ENCODE measurements at regions not wholly inside any gene's neighbourhood (a gene's known extent, or its start where the extent isn't known, plus 50 kb on each side); places are given as distances from the start of the nearest gene placed in this dataset.

- H3K9me3 ChIP-seq = no peaks in the 10 kb centered on the region
- no peak for DNase-seq (ENCODE audit: low spot score)
- no peak overlapping the region for H3K4me3 ChIP-seq
- no peaks in the 10 kb centered on the region for H3K27me3 ChIP-seq
- H3K27ac ChIP-seq = peak overlapping the region; percentile 17 to 26
- H3K36me3 ChIP-seq = no peaks in the 10 kb centered on the region
- H3K4me1 ChIP-seq = peaks cover 0 to 8% of the 10 kb centered on the region in 2 donors
- no peak for TF ChIP-seq CTCF (IDR thresholded peaks at IDR 0.05)
Measured at GRCh38 chr2:238645095-238645494, 202.8 kb upstream of the TWIST2 start.

- no peak for TF ChIP-seq CTCF (IDR thresholded peaks at IDR 0.05)
- no peak for DNase-seq (ENCODE audit: low spot score)
- peaks cover 0 to 8% of the 10 kb centered on the region in 2 donors for H3K4me1 ChIP-seq
- H3K27ac ChIP-seq = no peak overlapping the region
- no peak overlapping the region for H3K4me3 ChIP-seq
- no peaks in the 10 kb centered on the region for H3K36me3 ChIP-seq
- no peaks in the 10 kb centered on the region for H3K27me3 ChIP-seq
- no peaks in the 10 kb centered on the region for H3K9me3 ChIP-seq
Measured at GRCh38 chr2:238645716-238646115, 202.2 kb upstream of the TWIST2 start.

- no peak overlapping the region for H3K4me3 ChIP-seq
- H3K36me3 ChIP-seq = no peaks in the 10 kb centered on the region
- no peak overlapping the region for H3K27ac ChIP-seq
- no peak for DNase-seq (ENCODE audit: low spot score)
- no peaks in the 10 kb centered on the region for H3K9me3 ChIP-seq
- peaks cover 0 to 8% of the 10 kb centered on the region in 2 donors for H3K4me1 ChIP-seq
- TF ChIP-seq CTCF (IDR thresholded peaks at IDR 0.05) = no peak
- H3K27me3 ChIP-seq = no peaks in the 10 kb centered on the region
Measured at GRCh38 chr2:238646281-238646680, 201.6 kb upstream of the TWIST2 start.

GRCh38 chr2:238646803-238647202 lies 201.1 kb upstream of the TWIST2 start:
- H3K4me1 ChIP-seq = peaks cover 0 to 8% of the 10 kb centered on the region in 2 donors
- no peaks in the 10 kb centered on the region for H3K27me3 ChIP-seq
- TF ChIP-seq CTCF (IDR thresholded peaks at IDR 0.05) = no peak
- H3K4me3 ChIP-seq = no peak overlapping the region
- no peak overlapping the region for H3K27ac ChIP-seq
- DNase-seq (ENCODE audit: low spot score) = no peak
- no peaks in the 10 kb centered on the region for H3K9me3 ChIP-seq
- H3K36me3 ChIP-seq = no peaks in the 10 kb centered on the region

- H3K27ac ChIP-seq = no peak overlapping the region
- H3K36me3 ChIP-seq = no peaks in the 10 kb centered on the region
- no peaks in the 10 kb centered on the region for H3K27me3 ChIP-seq
- peaks cover 0 to 8% of the 10 kb centered on the region in 2 donors for H3K4me1 ChIP-seq
- H3K4me3 ChIP-seq = no peak overlapping the region
- peak; percentile 21 for DNase-seq (ENCODE audit: low spot score)
- H3K9me3 ChIP-seq = no peaks in the 10 kb centered on the region
- no peak for TF ChIP-seq CTCF (IDR thresholded peaks at IDR 0.05)
Measured at GRCh38 chr2:238649123-238649522, 198.8 kb upstream of the TWIST2 start.

GRCh38 chr2:238649936-238650518 lies 197.9 kb upstream of the TWIST2 start:
- DNase-seq (ENCODE audit: low spot score) = peak; percentile 5

More at GRCh38 chr2:238649936-238650518, 197.9 kb upstream of the TWIST2 start:
- no peaks in the 10 kb centered on the region for H3K27me3 ChIP-seq
- no peaks in the 10 kb centered on the region for H3K9me3 ChIP-seq
- TF ChIP-seq CTCF (IDR thresholded peaks at IDR 0.05) = no peak
- no peaks in the 10 kb centered on the region for H3K4me1 ChIP-seq
- no peak overlapping the region for H3K4me3 ChIP-seq
- H3K27ac ChIP-seq = no peak overlapping the region
- no peaks in the 10 kb centered on the region for H3K36me3 ChIP-seq
